HCT116 (cell line): ENCODE measurements at regions not wholly inside any gene's neighbourhood (a gene's known extent, or its start where the extent isn't known, plus 50 kb on each side); places are given as distances from the start of the nearest gene placed in this dataset.

ENCODE experiments used
- ATAC-seq: fragments of 200-7000 bp; cut with Tn5 transposase; 2 replicates; pipeline ENCODE4 v1.9.1; 2020; ENCODE audit warnings: mild to moderate bottlenecking, moderate library complexity
- BruUV-seq: library from RNA; stranded (reverse); fragments of 400-500 nt; replicated peaks from 2 replicates; lab custom pipeline; 2021; lab: Mats Ljungman, UMichigan
- CTCF ChIA-PET: fragments of 300-600 bp; sonication (Branson Sonifier 250); formaldehyde crosslinking; loops from one replicate; lab custom pipeline; 2021; ENCODE audit warnings: antibody characterized with exemption; lab: Charles Lee
- POLR2A ChIA-PET: fragments of 300-600, 350-600 bp; sonication (Branson Sonifier 250); formaldehyde crosslinking; loops from one replicate; lab custom pipeline; 2021; ENCODE audit warnings: antibody characterized with exemption; lab: Charles Lee
- RAD21 ChIA-PET, 2 experiments: fragments of 300-600 bp; sonication (Branson Sonifier 250); formaldehyde crosslinking; loops; one replicate each; lab custom pipeline; 2023; ENCODE audit warnings: low total read pairs in 2 of 2; ENCODE audit not compliant: uncharacterized antibody in 2 of 2, unreplicated experiment in 2 of 2, low non-redundant PET in 1 of 2; lab: Charles Lee
- DNase-seq: peaks from one replicate; pipeline ENCODE4 v3.0.0-alpha.2; 2010; ENCODE audit warnings: low read depth, low spot score
- H2AFZ ChIP-seq: fragments of 200-600 bp; shearing (Covaris generic), sonication (generic); 2 replicates; pipeline ENCODE4 v1.6.1; 2017; ENCODE audit warnings: low read depth, mixed run types, mixed read lengths, antibody characterized with exemption, low read length; ENCODE audit not compliant: poor library complexity, severe bottlenecking
- H3K27ac ChIP-seq: 2 replicates; pipeline ENCODE4 v1.5.1; 2012; ENCODE audit warnings: low read depth, low read length
- H3K27me3 ChIP-seq: fragments of 200-600 bp; sonication (generic); 2 replicates; pipeline ENCODE4 v1.6.1; 2016; ENCODE audit warnings: mixed run types, low read length, mixed read lengths; ENCODE audit not compliant: insufficient read depth
- H3K36me3 ChIP-seq, 2 experiments: fragments of 200-500 bp in 1 of 2; fragments of 200-600 bp in 1 of 2; sonication (Bioruptor generic) in 1 of 2; sonication (generic) in 1 of 2; 2 replicates each; pipeline versions ENCODE4 v1.5.1 to v1.6.1; 2014 to 2016; ENCODE audit warnings: low read length in 2 of 2, inconsistent platforms in 1 of 2, mixed read lengths in 1 of 2, mixed run types in 1 of 2; ENCODE audit not compliant: insufficient read depth in 2 of 2, control insufficient read depth in 1 of 2
- H3K4me1 ChIP-seq, 2 experiments: fragments of 200-600 bp in 1 of 2; sonication (generic) in 1 of 2; 2 replicates each; pipeline versions ENCODE4 v1.5.1 to v1.6.1; 2012 to 2017; ENCODE audit warnings: low read length in 2 of 2, inconsistent platforms in 1 of 2, mild to moderate bottlenecking in 1 of 2, mixed read lengths in 1 of 2, mixed run types in 1 of 2, moderate library complexity in 1 of 2; ENCODE audit not compliant: insufficient read depth in 2 of 2, control insufficient read depth in 1 of 2
- H3K4me2 ChIP-seq: fragments of 200-600 bp; sonication (generic); 2 replicates; pipeline ENCODE4 v1.6.1; 2017; ENCODE audit warnings: mixed run types, low read length, mixed read lengths
- H3K4me3 ChIP-seq, 2 experiments: fragments of 200-600 bp in 1 of 2; sonication (generic) in 1 of 2; replicated peaks in 1 of 2; 2 replicates each; pipeline ENCODE4 v1.5.1; 2011 to 2016; ENCODE audit warnings: low read length in 2 of 2, control low read depth in 1 of 2, low read depth in 1 of 2, mild to moderate bottlenecking in 1 of 2, mixed read lengths in 1 of 2, mixed run types in 1 of 2
- H3K79me2 ChIP-seq: fragments of 200-600 bp; sonication (generic); 2 replicates; pipeline ENCODE4 v1.6.1; 2017; ENCODE audit warnings: mild to moderate bottlenecking, mixed run types, low read length, moderate library complexity, mixed read lengths; ENCODE audit not compliant: insufficient read depth
- H3K9ac ChIP-seq: fragments of 200-600 bp; sonication (generic); 2 replicates; pipeline ENCODE4 v1.6.1; 2016; ENCODE audit warnings: low read length, mixed read lengths
- H3K9me2 ChIP-seq: fragments of 200-600 bp; sonication (generic), shearing (Covaris generic); 2 replicates; pipeline ENCODE4 v1.6.1; 2017; ENCODE audit warnings: mixed run types, mild to moderate bottlenecking, moderate library complexity; ENCODE audit not compliant: insufficient read depth
- H3K9me3 ChIP-seq, 2 experiments: fragments of 200-500 bp in 1 of 2; fragments of 200-600 bp in 1 of 2; sonication (Bioruptor generic) in 1 of 2; sonication (generic) in 1 of 2; 2 replicates each; pipeline ENCODE4 v1.6.1; 2014 to 2017; ENCODE audit warnings: low read length in 2 of 2, mixed read lengths in 2 of 2, inconsistent platforms in 1 of 2, low read depth in 1 of 2, mild to moderate bottlenecking in 1 of 2, mixed run types in 1 of 2, moderate library complexity in 1 of 2; ENCODE audit not compliant: control insufficient read depth in 1 of 2, insufficient read depth in 1 of 2
- H4K20me1 ChIP-seq: fragments of 200-600 bp; sonication (generic), shearing (Covaris generic); 2 replicates; pipeline ENCODE4 v1.6.1; 2017; ENCODE audit warnings: mixed run types, mild to moderate bottlenecking, moderate library complexity; ENCODE audit not compliant: insufficient read depth
- CBX3 ChIP-seq: IDR thresholded peaks from 2 replicates; pipeline ENCODE4 v1.6.1; 2012; ENCODE audit warnings: low read depth
- CTCF ChIP-seq, 3 experiments: fragments of 200-600 bp in 1 of 3; sonication (generic) in 1 of 3; IDR thresholded peaks in 2 of 3; conservative IDR thresholded peaks in 1 of 3; 2 replicates each; pipeline ENCODE4 v1.5.1; 2012 to 2017; ENCODE audit warnings: low read depth in 2 of 3, low read length in 2 of 3, antibody characterized with exemption in 1 of 3, borderline replicate concordance in 1 of 3, control low read depth in 1 of 3, mild to moderate bottlenecking in 1 of 3, mixed read lengths in 1 of 3, mixed run types in 1 of 3, moderate library complexity in 1 of 3; ENCODE audit not compliant: insufficient read depth in 1 of 3
- EZH2 ChIP-seq: fragments of 200-600 bp; sonication (generic); IDR thresholded peaks from 2 replicates; pipeline ENCODE4 v1.6.1; 2017; ENCODE audit warnings: antibody characterized with exemption, mixed run types
- FOSL1 ChIP-seq: IDR thresholded peaks from 2 replicates; pipeline ENCODE4 v1.6.1; 2012; ENCODE audit warnings: low read depth
- JUND ChIP-seq: IDR thresholded peaks from 2 replicates; pipeline ENCODE4 v1.6.1; 2012
- POLR2AphosphoS5 ChIP-seq: IDR thresholded peaks from 2 replicates; pipeline ENCODE4 v1.6.1; 2011; ENCODE audit warnings: mild to moderate bottlenecking, low read depth, low read length, moderate library complexity
- TCF7L2 ChIP-seq: IDR thresholded peaks from 2 replicates; pipeline ENCODE4 v1.7.0; 2011; ENCODE audit warnings: borderline replicate concordance, inconsistent platforms; ENCODE audit not compliant: insufficient read depth, insufficient read length; ENCODE audit errors: extremely low read depth
- ZBTB33 ChIP-seq: IDR thresholded peaks from 2 replicates; pipeline ENCODE4 v1.6.1; 2011; ENCODE audit warnings: mild to moderate bottlenecking, low read length, moderate library complexity; ENCODE audit not compliant: insufficient replicate concordance; ENCODE audit errors: extremely low read depth
- ZFX ChIP-seq: fragments of 450-650 bp; IDR thresholded peaks from 2 replicates; pipeline ENCODE4 v1.6.1; 2017
- intact Hi-C: fragments of 100-400 bp; cut with micrococcal nuclease; formaldehyde crosslinking; loops from 2 replicates; pipeline ENCODE4 v1.10.0; 2022

GRCh38 chr13:69565334-69565733 is 542.3 kb upstream of the ATXN8OS start:
- DNase-seq (peak; percentile 49), ATAC-seq (peak; percentile 97)
- H3K36me3 ChIP-seq = no peaks in the 10 kb centered on the region
- no peak overlapping the region for H3K4me2 ChIP-seq
- no peaks in the 10 kb centered on the region for H3K79me2 ChIP-seq
- no peak overlapping the region for H3K4me3 ChIP-seq
- H3K9ac ChIP-seq = no peak overlapping the region
- no TSS peak for BruUV-seq
- no peak overlapping the region for H2AFZ ChIP-seq
- TF ChIP-seq CTCF (IDR thresholded peaks at IDR 0.05 in 2 of 3, conservative IDR thresholded peaks at IDR 0.05 in 1 of 3; ENCODE audit: borderline replicate concordance in 1 of 3, insufficient read depth in 1 of 3, low read depth in 2 of 3, low read length in 2 of 3) = peak; percentile 12 to 58 (median 42); a peak in 4 of 6 replicates
- no peak for TF ChIP-seq JUND
- no peak for TF ChIP-seq ZFX
- peak; percentile 8; the same call in 1 of the 2 replicates for TF ChIP-seq FOSL1
- TF ChIP-seq CBX3 = no peak
- TF ChIP-seq POLR2AphosphoS5 = no peak
- no peak for TF ChIP-seq TCF7L2
- no peak for TF ChIP-seq EZH2
- TF ChIP-seq ZBTB33 = no peak
- ChIA-PET POLR2A (no interaction called here), CTCF (interaction anchor here (1.6 kb wide), 1 partner anchor 8 kb away, joined by 3 read pairs; no protein-coding TSS in a partner anchor), RAD21 (no interaction called here)
- 0 out of 4 replicates have a peak, but pooled peaks cover 0 to 4% of the 10 kb centered on the region in 2 experiments for H3K4me1 ChIP-seq
- no peak overlapping the region for H3K27ac ChIP-seq
- H4K20me1 ChIP-seq = no peaks in the 10 kb centered on the region; the same call in 1 of the 2 replicates
- H3K9me3 ChIP-seq = peaks cover 0 to 6% of the 10 kb centered on the region in 2 experiments; a peak in 1 of 4 replicates
- no peaks in the 10 kb centered on the region for H3K27me3 ChIP-seq
- intact Hi-C loops = no loop called here
- H3K9me2 ChIP-seq = no peaks in the 10 kb centered on the region
